ENCODE measurements at regions not wholly inside any gene's neighbourhood (a gene's known extent, or its start where the extent isn't known, plus 50 kb on each side); places are given as distances from the start of the nearest gene placed in this dataset.

DNA sequence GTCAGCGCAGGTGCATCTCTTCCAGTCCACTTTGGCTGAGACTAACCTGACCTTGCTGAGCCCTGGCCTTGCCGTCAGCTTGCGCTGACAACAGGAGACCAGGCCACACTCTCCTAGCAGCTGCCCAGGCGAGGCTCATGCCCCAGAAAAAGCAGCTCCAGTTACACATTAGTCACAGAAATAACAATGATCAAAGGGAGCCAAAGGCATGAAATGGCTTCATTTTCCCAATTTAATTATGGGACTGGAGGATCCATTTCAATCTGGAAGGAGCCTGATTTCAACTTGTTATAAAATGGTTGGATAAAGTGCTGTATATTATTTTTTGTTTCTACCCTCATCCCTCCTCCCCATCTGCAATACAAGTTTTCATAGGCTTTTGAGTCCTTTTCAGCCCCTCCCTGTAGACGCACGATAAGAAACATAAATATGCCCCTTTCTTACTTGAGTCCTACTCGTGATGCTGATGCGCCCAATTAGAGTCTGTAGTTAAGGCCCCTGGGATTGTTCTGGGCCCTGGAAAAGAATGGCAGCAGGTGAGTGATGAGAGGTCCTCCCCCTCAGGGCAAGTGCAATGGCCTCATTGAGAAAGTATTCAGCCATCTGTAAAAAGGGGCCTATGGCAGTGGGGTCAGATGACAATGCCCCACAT is 376.0 kb downstream of the C12orf75 start:
- peaks cover 5% of the 10 kb centered on the region for H3K27me3 Mint-ChIP-seq
- CTCF ChIA-PET, result interaction anchor here (0.9 to 3.1 kb wide), 5 partner anchors 286 to 518 kb away, joined by 4 to 15 read pairs (median 5); partner anchors contain the start of gene NUAK1
- no peaks in the 10 kb centered on the region for H3K36me3 Mint-ChIP-seq
- no peak for DNase-seq
- no peaks in the 10 kb centered on the region for H3K4me1 Mint-ChIP-seq
- no peaks in the 10 kb centered on the region for H3K9me3 Mint-ChIP-seq
- no peak overlapping the region for H3K4me3 Mint-ChIP-seq
- no peak overlapping the region for H3K27ac Mint-ChIP-seq

DNA sequence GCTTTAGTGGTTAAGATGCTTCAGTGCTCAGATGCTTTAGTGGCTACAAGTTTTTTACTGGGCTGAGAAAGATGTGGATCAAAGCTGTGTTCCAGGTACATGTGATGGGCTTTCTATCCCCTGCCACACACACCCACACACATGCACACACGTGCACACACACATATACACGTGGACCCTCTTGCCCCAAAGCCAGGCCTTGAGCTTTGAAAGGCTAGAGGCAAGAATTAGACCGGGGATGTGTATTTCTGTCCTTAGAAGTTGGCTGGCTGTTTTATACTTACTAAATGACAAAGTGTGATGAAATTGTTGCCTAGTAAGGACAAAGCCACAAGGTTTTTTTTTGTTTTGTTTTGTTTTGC is 376.5 kb downstream of the C12orf75 start:
- no peak for DNase-seq
- H3K9me3 Mint-ChIP-seq, result no peaks in the 10 kb centered on the region
- no peak overlapping the region for H3K27ac Mint-ChIP-seq
- CTCF ChIA-PET, result interaction anchor here (1.1 to 2.3 kb wide), 2 partner anchors 430 to 517 kb away, joined by 4 to 15 read pairs; partner anchors contain the start of gene NUAK1
- H3K4me1 Mint-ChIP-seq, result no peaks in the 10 kb centered on the region
- H3K27me3 Mint-ChIP-seq, result peaks cover 5% of the 10 kb centered on the region
- no peak overlapping the region for H3K4me3 Mint-ChIP-seq
- H3K36me3 Mint-ChIP-seq, result no peaks in the 10 kb centered on the region

DNA sequence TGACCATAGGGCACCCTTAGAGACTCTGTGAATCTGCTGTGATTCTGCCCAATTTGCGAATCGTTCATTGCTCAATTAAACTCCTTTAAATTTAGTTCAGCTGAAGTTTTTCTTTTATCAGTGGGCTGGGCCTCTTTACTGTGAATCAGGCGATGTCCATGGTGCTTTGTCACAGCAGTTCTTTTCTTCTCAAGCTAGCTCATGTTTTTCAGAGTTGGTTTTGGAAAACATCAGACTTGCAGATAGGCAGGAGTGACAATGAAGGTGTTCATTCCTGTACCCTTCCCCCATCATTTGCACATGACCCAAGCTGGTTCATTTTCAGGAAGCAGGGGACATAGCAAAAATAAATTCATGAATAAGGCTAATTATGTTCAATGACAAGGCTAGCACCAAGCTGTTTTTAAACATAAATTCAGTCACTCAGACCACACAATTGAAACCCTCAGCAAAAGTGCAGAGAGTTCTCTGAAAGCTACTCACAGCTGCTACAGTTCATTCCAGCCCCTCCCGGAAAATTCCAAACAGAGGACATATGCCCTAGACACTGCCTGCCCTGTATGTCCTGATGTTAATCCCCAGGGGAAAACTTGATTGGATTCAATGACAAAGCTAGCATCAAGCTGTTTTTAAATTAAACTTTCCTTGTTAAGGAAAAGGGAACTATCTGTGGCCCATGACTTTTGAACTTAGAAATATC is 383.3 kb downstream of the C12orf75 start:
- no peaks in the 10 kb centered on the region for H3K9me3 Mint-ChIP-seq
- H3K36me3 Mint-ChIP-seq, result no peaks in the 10 kb centered on the region
- H3K27me3 Mint-ChIP-seq, result no peaks in the 10 kb centered on the region
- no peaks in the 10 kb centered on the region for H3K4me1 Mint-ChIP-seq
- DNase-seq, result no peak
- no peak overlapping the region for H3K4me3 Mint-ChIP-seq
- CTCF ChIA-PET, result interaction anchor here (0.6 to 1.1 kb wide), 3 partner anchors 160 to 422 kb away, joined by 3 to 4 read pairs (median 4); no protein-coding TSS in a partner anchor
- no peak overlapping the region for H3K27ac Mint-ChIP-seq

DNA sequence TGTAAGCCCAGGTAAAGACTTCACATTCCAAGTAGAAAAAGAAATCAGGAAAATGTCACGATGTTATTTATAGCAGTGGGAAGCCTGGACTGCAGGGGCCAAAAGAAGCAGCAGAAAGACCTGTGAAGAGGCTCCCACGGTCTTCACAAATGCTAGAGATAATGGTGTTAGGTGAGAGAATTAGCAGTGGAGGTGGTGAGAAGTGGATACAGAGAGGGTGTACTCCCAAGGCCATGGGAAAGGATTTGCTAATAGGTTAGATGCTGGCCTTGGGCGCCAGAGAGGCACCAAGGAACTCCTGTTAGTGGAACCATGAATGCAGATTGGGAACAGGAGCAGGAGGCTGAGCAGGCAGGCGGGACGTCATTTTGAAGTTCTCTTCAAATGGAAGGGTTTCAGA is 386.1 kb downstream of the C12orf75 start:
- no peak overlapping the region for H3K4me3 Mint-ChIP-seq
- H3K27ac Mint-ChIP-seq, result no peak overlapping the region
- CTCF ChIA-PET, result no interaction called here
- no peaks in the 10 kb centered on the region for H3K9me3 Mint-ChIP-seq
- no peak for DNase-seq
- no peaks in the 10 kb centered on the region for H3K36me3 Mint-ChIP-seq
- no peaks in the 10 kb centered on the region for H3K27me3 Mint-ChIP-seq
- no peaks in the 10 kb centered on the region for H3K4me1 Mint-ChIP-seq

DNA sequence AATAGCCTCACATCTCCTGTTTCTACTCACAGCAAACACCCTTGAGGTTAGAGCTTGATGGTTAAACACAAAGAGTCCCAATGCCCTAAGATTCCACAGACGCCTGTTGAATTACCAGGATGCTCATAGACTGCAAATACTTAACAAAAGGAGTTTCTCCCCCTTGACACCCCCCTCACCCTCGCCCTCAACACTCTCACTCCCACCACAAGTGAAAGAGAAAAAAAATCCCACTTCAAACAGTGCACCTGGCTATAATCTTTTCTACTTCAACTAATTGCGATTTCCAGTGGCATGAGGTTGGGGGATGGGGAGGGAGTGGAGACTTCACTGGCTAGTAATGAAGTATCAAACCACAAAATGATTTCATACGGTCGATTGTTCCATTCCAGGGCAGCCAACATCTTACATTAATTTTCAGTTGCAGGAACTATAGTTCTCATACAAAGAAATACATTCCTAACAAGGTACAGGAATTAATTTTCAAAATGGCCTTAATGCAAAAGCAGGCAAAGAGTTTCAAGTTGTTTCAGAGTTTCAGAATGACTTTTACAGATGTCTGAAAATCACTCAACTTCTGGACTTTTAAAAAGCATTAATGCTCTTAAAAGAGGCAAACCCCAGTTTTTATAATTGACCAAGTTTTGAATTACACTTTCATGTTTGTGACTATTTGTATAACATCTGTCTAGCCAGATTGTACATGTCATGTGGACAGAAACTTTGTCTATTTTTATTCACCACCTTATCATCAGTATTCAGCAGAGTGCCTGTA is 390.7 kb downstream of the C12orf75 start:
- no peaks in the 10 kb centered on the region for H3K27me3 Mint-ChIP-seq
- no peak overlapping the region for H3K27ac Mint-ChIP-seq
- CTCF ChIA-PET, result no interaction called here
- no peaks in the 10 kb centered on the region for H3K36me3 Mint-ChIP-seq
- DNase-seq, result no peak
- no peak overlapping the region for H3K4me3 Mint-ChIP-seq
- H3K9me3 Mint-ChIP-seq, result no peaks in the 10 kb centered on the region
- no peaks in the 10 kb centered on the region for H3K4me1 Mint-ChIP-seq

DNA sequence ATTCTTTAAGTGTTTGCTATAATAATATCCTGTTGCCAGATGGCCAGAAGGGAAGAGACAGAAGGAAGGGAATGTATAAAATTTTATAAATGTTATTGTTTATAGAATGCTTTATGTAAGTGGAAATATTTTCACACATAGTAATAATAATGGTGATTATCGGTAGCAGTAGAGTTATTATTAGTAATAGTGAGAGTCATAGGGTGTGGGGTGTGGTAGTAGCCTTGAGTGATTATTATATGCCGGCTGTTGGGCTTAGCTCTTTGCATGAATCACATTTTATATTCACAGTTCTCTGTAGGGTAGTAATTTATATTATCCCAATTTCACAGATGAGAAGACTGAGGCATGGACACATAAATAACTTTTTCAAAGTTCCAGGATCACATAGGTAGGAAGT is 391.4 kb downstream of the C12orf75 start:
- Mint-ChIP-seq H3K4me3 (no peak overlapping the region), H3K27me3 (no peaks in the 10 kb centered on the region), H3K27ac (no peak overlapping the region), H3K9me3 (no peaks in the 10 kb centered on the region), H3K4me1 (no peaks in the 10 kb centered on the region), H3K36me3 (no peaks in the 10 kb centered on the region)
- CTCF ChIA-PET, result no interaction called here
- DNase-seq, result no peak

DNA sequence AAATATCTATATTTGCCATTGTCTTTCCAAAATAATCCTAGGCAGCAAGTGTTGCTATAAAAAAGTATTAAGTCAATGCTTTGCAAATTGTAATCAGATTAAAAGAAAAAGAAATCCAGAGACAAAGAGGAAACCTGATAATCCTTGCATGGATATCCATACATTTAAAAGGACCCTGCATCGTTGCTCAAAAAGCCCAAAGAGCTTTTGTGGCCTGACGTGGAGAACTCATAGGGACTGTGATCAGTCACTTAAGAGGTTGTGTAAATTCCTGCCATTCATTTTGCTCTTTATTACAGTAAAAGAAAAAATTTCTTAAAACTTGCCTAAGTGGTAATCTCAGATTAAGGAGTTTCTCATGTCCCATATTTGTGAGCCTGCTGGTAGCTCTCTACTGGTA is 392.6 kb downstream of the C12orf75 start:
- Mint-ChIP-seq H3K4me3 (no peak overlapping the region), H3K9me3 (no peaks in the 10 kb centered on the region), H3K36me3 (no peaks in the 10 kb centered on the region), H3K27me3 (no peaks in the 10 kb centered on the region), H3K4me1 (no peaks in the 10 kb centered on the region), H3K27ac (no peak overlapping the region)
- CTCF ChIA-PET, result no interaction called here
- no peak for DNase-seq

DNA sequence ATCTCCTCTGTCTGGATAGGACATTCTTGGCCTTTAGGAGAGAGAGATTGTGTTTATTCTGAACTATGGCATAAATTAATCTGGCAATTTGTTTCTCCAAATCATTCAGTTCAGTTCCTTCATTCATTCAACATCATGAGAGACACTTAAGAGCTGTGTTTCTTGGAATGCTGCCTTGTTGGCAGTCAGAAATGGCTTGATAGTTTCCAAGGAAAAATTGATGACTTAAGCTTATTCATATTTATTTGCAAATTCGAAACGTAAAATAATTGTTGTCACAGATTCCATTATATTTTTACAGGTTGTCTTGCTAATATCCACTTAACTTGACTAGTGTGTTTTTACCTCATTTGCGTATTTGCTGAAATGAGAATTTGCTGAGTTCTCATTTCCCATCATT is 393.0 kb downstream of the C12orf75 start:
- no peak overlapping the region for H3K27ac Mint-ChIP-seq
- no peak overlapping the region for H3K4me3 Mint-ChIP-seq
- no peaks in the 10 kb centered on the region for H3K27me3 Mint-ChIP-seq
- CTCF ChIA-PET, result no interaction called here
- H3K9me3 Mint-ChIP-seq, result no peaks in the 10 kb centered on the region
- no peaks in the 10 kb centered on the region for H3K36me3 Mint-ChIP-seq
- H3K4me1 Mint-ChIP-seq, result no peaks in the 10 kb centered on the region
- no peak for DNase-seq

DNA sequence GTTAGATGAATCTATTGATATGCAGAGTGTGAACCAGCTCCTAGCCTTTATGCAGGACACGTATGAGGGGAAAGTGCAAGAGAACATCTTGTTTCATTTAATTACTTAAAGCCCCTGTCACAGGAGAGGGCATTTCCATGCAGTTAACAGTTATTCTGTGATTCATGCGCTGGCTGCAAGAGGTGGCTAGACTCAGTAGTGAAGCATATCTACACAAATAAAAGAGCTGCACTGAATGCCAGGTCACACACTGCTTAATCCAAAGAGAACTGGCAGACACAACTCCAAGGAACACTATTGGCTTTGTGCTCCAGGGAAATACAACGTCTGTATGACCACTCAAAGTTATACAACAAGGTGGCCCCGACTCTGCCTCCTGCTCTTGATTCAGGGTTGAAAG is 394.1 kb downstream of the C12orf75 start:
- Mint-ChIP-seq H3K4me1 (no peaks in the 10 kb centered on the region), H3K36me3 (no peaks in the 10 kb centered on the region), H3K27me3 (no peaks in the 10 kb centered on the region), H3K4me3 (no peak overlapping the region), H3K27ac (no peak overlapping the region), H3K9me3 (no peaks in the 10 kb centered on the region)
- CTCF ChIA-PET, result no interaction called here
- no peak for DNase-seq

DNA sequence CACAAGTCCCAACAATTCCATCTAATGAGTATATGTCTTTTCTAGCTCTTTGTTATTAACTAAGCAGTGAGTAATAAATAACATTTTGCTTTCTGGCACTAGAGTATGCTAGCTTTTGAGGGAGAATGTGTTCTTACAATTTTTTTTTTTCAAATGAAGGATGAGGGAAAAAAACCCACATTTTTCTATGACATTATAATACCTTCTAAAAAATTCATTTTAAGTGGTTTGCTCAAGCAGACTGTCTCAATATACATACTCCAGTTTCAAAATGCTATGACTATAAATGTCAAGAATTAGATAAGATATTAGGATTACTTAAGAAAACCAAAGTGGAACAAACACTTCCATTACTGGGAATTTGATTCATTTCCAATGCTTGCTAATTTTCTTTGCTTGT is 394.6 kb downstream of the C12orf75 start:
- no peaks in the 10 kb centered on the region for H3K36me3 Mint-ChIP-seq
- DNase-seq, result no peak
- no peak overlapping the region for H3K4me3 Mint-ChIP-seq
- H3K27ac Mint-ChIP-seq, result no peak overlapping the region
- CTCF ChIA-PET, result no interaction called here
- H3K27me3 Mint-ChIP-seq, result no peaks in the 10 kb centered on the region
- no peaks in the 10 kb centered on the region for H3K9me3 Mint-ChIP-seq
- H3K4me1 Mint-ChIP-seq, result no peaks in the 10 kb centered on the region

DNA sequence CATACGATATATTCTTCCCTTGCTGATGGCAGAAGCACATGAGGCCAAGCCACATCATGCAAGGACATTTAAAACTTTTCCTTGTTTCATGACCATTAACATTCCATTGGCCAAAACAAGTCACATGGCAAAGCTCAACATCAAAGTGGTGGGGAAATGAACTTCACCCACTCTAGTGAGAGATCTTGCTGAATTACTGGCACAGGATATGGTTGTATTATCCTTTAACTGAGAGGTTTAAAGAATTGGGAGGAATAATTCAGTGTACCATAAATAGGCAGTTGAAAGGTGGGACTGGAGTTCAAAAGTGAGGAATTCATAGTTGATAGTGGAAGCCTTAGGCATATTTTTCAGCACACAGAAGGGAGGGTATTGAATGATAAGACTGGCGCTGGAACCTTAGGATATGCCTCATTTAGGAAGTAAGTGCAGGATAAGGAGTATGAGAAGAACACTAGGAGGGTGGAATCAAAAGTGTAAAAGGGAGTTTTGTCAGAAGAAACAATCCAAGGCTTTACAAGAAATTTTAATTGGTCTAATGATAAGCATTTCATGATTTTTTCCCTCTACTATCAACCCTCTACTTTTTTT is 398.8 kb downstream of the C12orf75 start:
- no peaks in the 10 kb centered on the region for H3K36me3 Mint-ChIP-seq
- H3K9me3 Mint-ChIP-seq, result no peaks in the 10 kb centered on the region
- H3K27ac Mint-ChIP-seq, result no peak overlapping the region
- CTCF ChIA-PET, result no interaction called here
- H3K4me1 Mint-ChIP-seq, result no peaks in the 10 kb centered on the region
- H3K4me3 Mint-ChIP-seq, result no peak overlapping the region
- DNase-seq, result no peak
- H3K27me3 Mint-ChIP-seq, result no peaks in the 10 kb centered on the region

DNA sequence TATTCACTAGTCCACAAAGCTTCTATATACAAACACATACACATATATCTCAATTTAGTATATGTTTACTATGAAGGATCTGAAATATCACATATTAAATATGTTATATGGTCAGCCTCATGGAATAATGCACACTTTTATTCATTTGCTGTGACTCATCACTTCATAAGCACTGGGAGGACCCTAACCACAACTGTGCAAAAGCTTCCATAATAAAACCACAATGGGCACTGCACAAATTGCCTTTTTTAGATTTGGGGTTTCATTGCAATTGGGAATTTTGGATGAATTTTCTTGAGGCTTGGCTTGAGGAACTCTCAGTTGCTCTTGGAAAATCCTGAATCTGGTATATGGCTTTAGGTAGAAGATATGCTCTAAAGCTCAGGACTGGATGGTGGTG is 399.4 kb downstream of the C12orf75 start:
- no peak overlapping the region for H3K4me3 Mint-ChIP-seq
- no peak overlapping the region for H3K27ac Mint-ChIP-seq
- no peak for DNase-seq
- H3K4me1 Mint-ChIP-seq, result no peaks in the 10 kb centered on the region
- H3K27me3 Mint-ChIP-seq, result no peaks in the 10 kb centered on the region
- no peaks in the 10 kb centered on the region for H3K36me3 Mint-ChIP-seq
- CTCF ChIA-PET, result no interaction called here
- H3K9me3 Mint-ChIP-seq, result no peaks in the 10 kb centered on the region

DNA sequence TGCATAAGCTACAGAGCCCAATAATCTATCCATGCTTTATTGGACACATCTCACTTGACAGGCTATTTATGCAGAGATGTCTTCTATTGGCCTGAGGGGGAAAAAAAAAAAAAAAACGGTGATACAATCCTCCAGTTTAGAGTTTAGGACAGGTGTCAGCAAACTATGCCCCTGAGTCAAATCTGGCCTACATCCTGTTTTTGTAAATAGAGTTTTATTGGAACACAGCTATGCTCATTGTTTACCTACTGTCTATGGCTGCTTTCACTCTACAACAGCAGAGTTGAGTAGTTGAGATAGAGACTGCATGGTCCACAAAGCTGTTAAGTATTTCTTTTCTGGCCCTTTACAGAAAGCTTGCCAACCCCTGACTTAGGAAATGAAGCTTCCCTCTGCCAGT is 403.1 kb downstream of the C12orf75 start:
- H3K9me3 Mint-ChIP-seq, result no peaks in the 10 kb centered on the region
- no peak overlapping the region for H3K4me3 Mint-ChIP-seq
- H3K27me3 Mint-ChIP-seq, result no peaks in the 10 kb centered on the region
- no peaks in the 10 kb centered on the region for H3K4me1 Mint-ChIP-seq
- no peak overlapping the region for H3K27ac Mint-ChIP-seq
- H3K36me3 Mint-ChIP-seq, result no peaks in the 10 kb centered on the region
- DNase-seq, result no peak
- CTCF ChIA-PET, result no interaction called here

DNA sequence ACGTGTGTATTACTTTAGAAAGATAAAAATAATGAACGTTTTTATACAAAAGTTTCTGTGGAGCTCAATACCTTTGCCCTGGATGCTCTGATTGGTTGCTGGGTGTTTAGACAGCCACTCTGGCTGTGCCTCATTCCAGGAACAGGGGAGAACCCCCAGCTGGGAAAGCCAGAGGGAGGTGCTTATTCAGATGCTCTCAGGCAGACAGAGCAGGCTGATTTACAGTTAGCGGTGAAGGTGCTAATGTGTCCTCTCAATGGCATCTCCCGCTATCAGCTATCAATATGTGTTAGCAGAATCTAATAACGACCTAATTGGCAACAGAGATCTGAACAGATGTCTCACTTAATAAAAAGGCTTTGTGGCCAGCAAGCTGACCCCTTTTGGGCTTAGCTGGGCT is 402.3 kb downstream of the NUAK1 start:
- H3K27ac Mint-ChIP-seq, result no peak overlapping the region
- no peak for DNase-seq
- CTCF ChIA-PET, result no interaction called here
- H3K27me3 Mint-ChIP-seq, result no peaks in the 10 kb centered on the region
- H3K4me1 Mint-ChIP-seq, result no peaks in the 10 kb centered on the region
- H3K36me3 Mint-ChIP-seq, result no peaks in the 10 kb centered on the region
- H3K4me3 Mint-ChIP-seq, result no peak overlapping the region
- H3K9me3 Mint-ChIP-seq, result no peaks in the 10 kb centered on the region

DNA sequence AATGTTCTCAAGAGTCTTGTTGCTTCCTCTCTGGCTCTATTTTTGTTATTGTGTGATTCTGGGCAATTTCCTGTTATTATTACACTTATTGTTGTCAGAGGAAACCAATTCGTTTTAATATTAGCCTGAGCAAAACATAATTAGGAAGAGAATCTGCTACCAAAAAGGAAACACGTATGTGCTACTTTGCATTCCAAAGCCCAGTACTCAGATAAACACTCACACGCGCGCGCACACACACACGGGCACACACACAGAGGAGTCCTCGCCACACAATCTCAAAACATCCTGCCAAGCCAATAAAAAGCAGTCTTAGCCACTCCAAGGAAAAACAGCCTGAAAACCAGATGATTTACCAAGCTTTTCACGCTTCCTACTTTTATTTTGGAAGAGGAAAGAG is 400.7 kb downstream of the NUAK1 start:
- no peaks in the 10 kb centered on the region for H3K27me3 Mint-ChIP-seq
- CTCF ChIA-PET, result no interaction called here
- no peak overlapping the region for H3K4me3 Mint-ChIP-seq
- no peaks in the 10 kb centered on the region for H3K4me1 Mint-ChIP-seq
- H3K27ac Mint-ChIP-seq, result no peak overlapping the region
- no peak for DNase-seq
- no peaks in the 10 kb centered on the region for H3K9me3 Mint-ChIP-seq
- H3K36me3 Mint-ChIP-seq, result no peaks in the 10 kb centered on the region
